ENCODE measurements at regions not wholly inside any gene's neighbourhood (a gene's known extent, or its start where the extent isn't known, plus 50 kb on each side); places are given as distances from the start of the nearest gene placed in this dataset.

GRCh38 chr5:176176231-176176630 lies 62.0 kb upstream of the SIMC1 start:
- no peak for DNase-seq (ENCODE audit: low read depth)

GRCh38 chr5:176178789-176179188 lies 59.4 kb upstream of the SIMC1 start:
- no peak for DNase-seq (ENCODE audit: low read depth)

- no peak for DNase-seq (ENCODE audit: low read depth)
Measured at GRCh38 chr5:176180339-176180738, 57.9 kb upstream of the SIMC1 start.

- DNase-seq (ENCODE audit: low read depth), result no peak
Measured at GRCh38 chr5:176180781-176181180, 57.4 kb upstream of the SIMC1 start.

- DNase-seq (ENCODE audit: low read depth), result no peak
Measured at GRCh38 chr5:176181271-176181855, 56.9 kb upstream of the SIMC1 start.

- DNase-seq (ENCODE audit: low read depth), result no peak
Measured at GRCh38 chr5:176183321-176184074, 54.7 kb upstream of the SIMC1 start.

- DNase-seq (ENCODE audit: low read depth), result no peak
Measured at GRCh38 chr5:176184608-176185132, 53.6 kb upstream of the SIMC1 start.

- no peak for DNase-seq (ENCODE audit: low read depth)
Measured at GRCh38 chr5:176185133-176185733, 53.0 kb upstream of the SIMC1 start.

- DNase-seq (ENCODE audit: low read depth), result no peak
Measured at GRCh38 chr5:176186107-176186506, 52.1 kb upstream of the SIMC1 start.

- no peak for DNase-seq (ENCODE audit: low read depth)
Measured at GRCh38 chr5:176187276-176188062, 50.8 kb upstream of the SIMC1 start.

- DNase-seq (ENCODE audit: low read depth), result no peak
Measured at GRCh38 chr5:176188085-176188484, 50.1 kb upstream of the SIMC1 start.

All from activated T-cell treated with anti-CD3 and anti-CD28 coated beads for 48 hours (primary cell).